ENCODE measurements at regions not wholly inside any gene's neighbourhood (a gene's known extent, or its start where the extent isn't known, plus 50 kb on each side); places are given as distances from the start of the nearest gene placed in this dataset.
"Not testable (repeated sequence)": the region's sequence is repeated elsewhere in the genome, so short reads cannot be mapped to it uniquely, and the experiment has no call there.

GRCh38 chr20:29088472-29088871 lies 2169.0 kb upstream of the DEFB115 start:
- H3K27me3 Mint-ChIP-seq; DNase-seq (ENCODE audit: low spot score in 2 of 2); H3K9me3 Mint-ChIP-seq; H3K36me3 Mint-ChIP-seq; H3K4me3 Mint-ChIP-seq; H3K27ac Mint-ChIP-seq; H3K4me1 Mint-ChIP-seq; ATAC-seq (ENCODE audit: low read depth): not testable (repeated sequence)

DNA sequence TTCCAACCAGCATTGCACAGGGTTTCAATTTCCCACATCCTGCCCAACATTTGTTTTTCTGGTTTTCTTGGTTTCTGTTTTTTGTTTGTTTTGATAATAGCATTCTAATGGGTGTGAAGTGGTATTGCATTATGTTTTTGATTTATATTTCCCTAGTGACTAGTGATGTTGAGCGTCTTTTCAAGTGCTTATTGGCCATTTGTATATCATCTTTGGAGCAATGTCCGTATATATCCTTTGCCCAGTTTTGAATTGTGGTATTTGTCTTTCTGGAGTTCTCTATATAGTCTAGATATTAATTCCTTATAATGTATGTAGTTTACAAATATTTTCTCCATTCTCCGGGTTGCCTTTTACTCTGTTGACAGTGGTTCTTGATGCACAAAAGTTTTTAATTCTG lies 2168.1 kb upstream of the DEFB115 start:
- not testable (repeated sequence) for ATAC-seq (ENCODE audit: low read depth); H3K27ac Mint-ChIP-seq; DNase-seq (ENCODE audit: low spot score in 2 of 2); H3K4me3 Mint-ChIP-seq; H3K27me3 Mint-ChIP-seq; H3K9me3 Mint-ChIP-seq; H3K36me3 Mint-ChIP-seq; H3K4me1 Mint-ChIP-seq

DNA sequence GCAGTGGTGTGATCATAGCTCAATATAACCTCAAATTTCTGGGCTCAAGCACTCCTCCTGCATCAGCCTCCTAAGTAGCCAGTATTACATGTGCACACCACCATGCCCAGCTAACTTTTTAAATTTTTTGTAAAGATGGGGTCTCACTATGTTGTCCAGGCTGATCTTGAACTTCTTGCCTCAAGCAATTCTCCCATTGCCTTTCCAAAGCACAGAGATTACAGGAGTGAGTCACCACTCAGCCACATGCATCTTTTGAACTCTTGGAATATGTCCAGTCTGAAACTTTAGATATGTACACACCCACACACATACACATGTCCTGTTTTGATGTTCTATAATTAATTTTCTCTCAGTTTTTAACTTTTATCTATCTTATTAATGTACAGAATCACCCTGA lies 2163.5 kb upstream of the DEFB115 start:
- not testable (repeated sequence) for H3K4me1 Mint-ChIP-seq; H3K36me3 Mint-ChIP-seq; H3K27me3 Mint-ChIP-seq; H3K4me3 Mint-ChIP-seq; ATAC-seq (ENCODE audit: low read depth); DNase-seq (ENCODE audit: low spot score in 2 of 2); H3K9me3 Mint-ChIP-seq; H3K27ac Mint-ChIP-seq

- not testable (repeated sequence) for H3K27ac Mint-ChIP-seq; ATAC-seq (ENCODE audit: low read depth); DNase-seq (ENCODE audit: low spot score in 2 of 2); H3K9me3 Mint-ChIP-seq; H3K27me3 Mint-ChIP-seq; H3K36me3 Mint-ChIP-seq; H3K4me1 Mint-ChIP-seq; H3K4me3 Mint-ChIP-seq
Measured at GRCh38 chr20:29096695-29097094, 2160.8 kb upstream of the DEFB115 start.

GRCh38 chr20:29107884-29108283 lies 2149.6 kb upstream of the DEFB115 start:
- not testable (repeated sequence) for DNase-seq (ENCODE audit: low spot score in 2 of 2); H3K27ac Mint-ChIP-seq; ATAC-seq (ENCODE audit: low read depth); H3K27me3 Mint-ChIP-seq; H3K36me3 Mint-ChIP-seq; H3K4me1 Mint-ChIP-seq; H3K9me3 Mint-ChIP-seq; H3K4me3 Mint-ChIP-seq

- not testable (repeated sequence) for H3K27ac Mint-ChIP-seq; DNase-seq (ENCODE audit: low spot score in 2 of 2); H3K36me3 Mint-ChIP-seq; H3K4me3 Mint-ChIP-seq; ATAC-seq (ENCODE audit: low read depth); H3K9me3 Mint-ChIP-seq; H3K4me1 Mint-ChIP-seq; H3K27me3 Mint-ChIP-seq
Measured at GRCh38 chr20:29109386-29109785, 2148.1 kb upstream of the DEFB115 start.

GRCh38 chr20:29115097-29115496 lies 2142.4 kb upstream of the DEFB115 start:
- peaks cover 13% of the 10 kb centered on the region for H3K9me3 Mint-ChIP-seq
- not testable (repeated sequence) for H3K4me3 Mint-ChIP-seq; ATAC-seq (ENCODE audit: low read depth)

DNA sequence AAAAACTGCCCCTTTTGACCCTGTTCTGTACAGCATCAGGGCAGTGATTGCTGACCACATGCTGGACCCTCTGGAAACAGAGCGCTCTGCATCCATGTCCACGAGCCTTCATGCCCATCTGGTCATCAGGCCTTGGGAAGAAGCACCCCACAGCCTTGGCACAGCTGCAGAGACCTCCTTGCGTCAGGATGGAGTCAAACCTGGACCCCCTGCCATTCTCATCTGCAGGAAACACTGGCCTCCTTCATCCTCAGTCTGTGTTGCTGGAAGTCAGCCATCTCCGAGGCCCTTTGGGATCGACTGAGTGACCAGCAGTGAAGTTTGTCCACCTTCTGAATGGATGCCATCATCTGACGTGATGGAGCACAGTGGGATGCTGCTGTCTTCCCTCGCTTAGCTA lies 2138.3 kb upstream of the DEFB115 start:
- H3K27me3 Mint-ChIP-seq = no peaks in the 10 kb centered on the region
- H3K9me3 Mint-ChIP-seq = peaks cover 7% of the 10 kb centered on the region
- no peak overlapping the region for H3K27ac Mint-ChIP-seq
- ATAC-seq (ENCODE audit: low read depth) (no peak), DNase-seq (ENCODE audit: low spot score in 2 of 2) (no peak)
- H3K36me3 Mint-ChIP-seq = peaks cover 2% of the 10 kb centered on the region
- H3K4me1 Mint-ChIP-seq = no peaks in the 10 kb centered on the region
- H3K4me3 Mint-ChIP-seq = no peak overlapping the region

More at GRCh38 chr20:29115097-29115496, 2142.4 kb upstream of the DEFB115 start:
- H3K27ac Mint-ChIP-seq; H3K27me3 Mint-ChIP-seq; DNase-seq (ENCODE audit: low spot score in 2 of 2); H3K36me3 Mint-ChIP-seq; H3K4me1 Mint-ChIP-seq: not testable (repeated sequence)

DNA sequence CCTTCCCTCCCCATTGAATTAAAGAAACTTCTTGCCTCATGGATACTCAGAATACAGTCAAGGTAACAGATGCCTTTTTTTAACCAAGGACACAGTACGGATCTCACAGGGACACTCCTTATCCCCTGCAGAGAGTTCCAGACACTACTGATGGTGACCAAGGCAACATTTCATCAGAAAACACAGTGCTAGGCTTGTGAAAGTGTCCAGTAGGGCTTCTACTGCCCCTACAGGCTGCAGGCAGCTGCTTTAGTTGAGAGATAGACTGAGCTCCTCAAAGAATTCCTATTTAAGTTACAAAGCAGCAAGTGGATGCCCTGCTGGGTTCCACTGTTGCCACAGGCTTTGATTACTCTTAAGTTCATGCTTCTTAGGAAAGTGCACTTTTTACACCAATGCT lies 2137.8 kb upstream of the DEFB115 start:
- H3K36me3 Mint-ChIP-seq; H3K9me3 Mint-ChIP-seq; ATAC-seq (ENCODE audit: low read depth); H3K4me3 Mint-ChIP-seq; H3K4me1 Mint-ChIP-seq; H3K27ac Mint-ChIP-seq; DNase-seq (ENCODE audit: low spot score in 2 of 2); H3K27me3 Mint-ChIP-seq: not testable (repeated sequence)

DNA sequence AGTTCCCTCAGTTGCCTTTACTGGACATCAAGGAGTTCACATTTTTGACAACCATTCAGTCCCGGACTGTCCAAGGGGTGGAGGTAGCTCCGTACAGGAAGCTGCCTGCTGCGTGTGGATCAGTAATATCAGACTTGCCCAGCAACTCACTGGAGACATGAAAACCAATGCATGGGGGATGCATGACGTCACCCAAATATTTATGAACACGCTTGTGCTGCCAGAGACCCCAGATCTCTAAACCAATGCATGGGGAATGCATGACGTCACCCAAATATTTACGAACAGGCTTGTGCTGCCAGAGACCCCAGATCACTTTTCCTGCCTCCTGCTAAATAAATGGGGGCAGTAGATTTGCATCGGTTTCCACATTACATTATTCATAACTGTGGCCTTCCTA lies 2137.4 kb upstream of the DEFB115 start:
- H3K36me3 Mint-ChIP-seq; H3K9me3 Mint-ChIP-seq; ATAC-seq (ENCODE audit: low read depth); H3K27ac Mint-ChIP-seq; H3K4me1 Mint-ChIP-seq; H3K27me3 Mint-ChIP-seq; H3K4me3 Mint-ChIP-seq; DNase-seq (ENCODE audit: low spot score in 2 of 2): not testable (repeated sequence)

DNA sequence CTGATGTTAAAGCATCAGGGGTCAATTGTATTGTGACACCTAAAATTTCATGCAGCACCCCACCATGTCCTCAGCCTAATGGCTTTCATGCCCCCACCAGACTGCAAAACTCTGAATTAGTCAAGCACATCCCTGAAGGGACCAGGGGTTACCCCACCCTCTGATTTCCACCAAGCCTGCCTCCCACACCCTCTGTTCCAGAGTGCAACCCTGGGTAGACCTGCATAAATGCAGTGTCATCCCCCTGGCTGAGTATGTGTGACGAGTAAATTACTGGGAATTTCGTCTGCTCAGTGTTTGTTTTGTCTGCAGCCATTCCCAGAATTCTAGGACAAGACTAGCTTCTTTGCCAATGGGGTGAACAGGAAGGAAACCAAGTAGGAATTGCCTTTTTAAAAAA lies 2136.9 kb upstream of the DEFB115 start:
- not testable (repeated sequence) for H3K27me3 Mint-ChIP-seq; ATAC-seq (ENCODE audit: low read depth); H3K4me3 Mint-ChIP-seq; H3K27ac Mint-ChIP-seq; H3K36me3 Mint-ChIP-seq; H3K9me3 Mint-ChIP-seq; H3K4me1 Mint-ChIP-seq; DNase-seq (ENCODE audit: low spot score in 2 of 2)

- DNase-seq (ENCODE audit: low spot score in 2 of 2); H3K4me3 Mint-ChIP-seq; H3K4me1 Mint-ChIP-seq; H3K27me3 Mint-ChIP-seq; ATAC-seq (ENCODE audit: low read depth); H3K36me3 Mint-ChIP-seq; H3K27ac Mint-ChIP-seq; H3K9me3 Mint-ChIP-seq: not testable (repeated sequence)
Measured at GRCh38 chr20:29122784-29123183, 2134.7 kb upstream of the DEFB115 start.

DNA sequence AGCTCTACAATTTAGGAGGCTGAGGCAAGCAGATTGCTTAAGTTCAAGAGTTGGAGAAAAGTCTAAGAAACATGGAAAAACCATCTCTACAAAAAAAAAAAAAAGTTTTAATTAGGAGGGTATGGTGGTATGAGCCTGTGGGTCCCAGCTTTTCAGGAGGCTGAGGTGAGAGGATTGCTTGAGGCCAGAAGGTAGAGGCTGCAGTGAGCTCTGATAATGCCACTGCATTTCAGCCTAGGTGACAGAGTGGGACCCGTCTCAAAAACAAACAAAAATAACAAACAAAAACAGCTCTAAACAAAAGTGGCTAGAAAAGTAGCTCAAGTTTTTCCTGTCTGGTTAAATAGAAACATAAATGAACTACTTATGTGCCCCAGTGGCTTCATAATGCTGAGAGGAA lies 2133.6 kb upstream of the DEFB115 start:
- Mint-ChIP-seq H3K27me3 (no peaks in the 10 kb centered on the region), H3K4me3 (no peak overlapping the region), H3K36me3 (peaks cover 2% of the 10 kb centered on the region), H3K9me3 (peaks cover 2% of the 10 kb centered on the region), H3K4me1 (no peaks in the 10 kb centered on the region), H3K27ac (no peak overlapping the region)
- no peak for DNase-seq (ENCODE audit: low spot score in 2 of 2)
- ATAC-seq (ENCODE audit: low read depth) = no peak
